Ishikawa (cell line): ENCODE measurements at regions not wholly inside any gene's neighbourhood (a gene's known extent, or its start where the extent isn't known, plus 50 kb on each side); places are given as distances from the start of the nearest gene placed in this dataset.
A peak's percentile ranks its signal among the peaks of the same experiment; 100 is the strongest.

Experiments
- CEBPB ChIP-seq: IDR thresholded peaks from 2 replicates; pipeline ENCODE4 v1.6.1; 2012
- CREB1 ChIP-seq: IDR thresholded peaks from 2 replicates; pipeline ENCODE4 v1.6.1; 2012; ENCODE audit warnings: low read depth
- EGR1 ChIP-seq: IDR thresholded peaks from 2 replicates; pipeline ENCODE4 v1.6.1; 2012
- EP300 ChIP-seq: IDR thresholded peaks from 2 replicates; pipeline ENCODE4 v1.6.1; 2012; ENCODE audit warnings: borderline replicate concordance
- FOXM1 ChIP-seq: IDR thresholded peaks from 2 replicates; pipeline ENCODE4 v1.6.1; 2012; ENCODE audit warnings: low read depth, borderline replicate concordance
- NFIC ChIP-seq: IDR thresholded peaks from 2 replicates; pipeline ENCODE4 v1.6.1; 2012
- RAD21 ChIP-seq: IDR thresholded peaks from 2 replicates; pipeline ENCODE4 v1.6.1; 2012; ENCODE audit warnings: low read depth
- TAF1 ChIP-seq: IDR thresholded peaks from 2 replicates; pipeline ENCODE4 v1.6.1; 2012; ENCODE audit warnings: low read depth, mild to moderate bottlenecking
- TCF12 ChIP-seq: IDR thresholded peaks from 2 replicates; pipeline ENCODE4 v1.6.1; 2012; ENCODE audit warnings: low read depth
- TEAD4 ChIP-seq: IDR thresholded peaks from 2 replicates; pipeline ENCODE4 v1.6.1; 2012
- YY1 ChIP-seq: IDR thresholded peaks from 2 replicates; pipeline ENCODE4 v1.6.1; 2012; ENCODE audit warnings: low read depth
- ZBTB7A ChIP-seq: IDR thresholded peaks from 2 replicates; pipeline ENCODE4 v1.6.1; 2012; ENCODE audit warnings: low read depth
- TF ChIP-seq, protein P1 (sequence below): IDR thresholded peaks from 2 replicates; pipeline ENCODE4 v1.6.1; 2012
- TF ChIP-seq, protein P2 (sequence below): IDR thresholded peaks from 2 replicates; pipeline ENCODE4 v1.6.1; 2012
- TF ChIP-seq, protein P3 (sequence below): IDR thresholded peaks from 2 replicates; pipeline ENCODE4 v1.6.1; 2012; ENCODE audit warnings: low read depth, mild to moderate bottlenecking

DNA sequence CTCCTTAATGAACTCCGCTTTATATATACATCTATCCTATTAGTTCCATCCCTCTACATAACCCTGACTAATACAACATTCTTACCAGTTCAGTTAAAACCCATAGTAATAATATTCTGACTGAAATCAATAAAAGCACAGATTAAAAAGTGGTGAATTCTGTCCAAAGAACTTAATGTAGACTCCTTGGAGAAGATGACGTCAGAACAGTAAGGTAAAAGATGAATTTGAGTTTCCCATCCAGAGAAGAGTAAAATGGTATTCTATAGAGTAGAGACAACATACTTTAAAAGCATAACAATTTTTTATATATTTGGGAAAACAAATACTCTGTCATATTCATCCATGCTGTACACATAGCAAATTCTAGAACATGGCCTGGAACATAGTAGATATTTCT lies 418.0 kb upstream of the SYT1 start:
- TF ChIP-seq CREB1 = no peak
- TF ChIP-seq RAD21 = no peak
- no peak for TF ChIP-seq CEBPB
- no peak for TF ChIP-seq TCF12
- TF ChIP-seq, protein P1, sequence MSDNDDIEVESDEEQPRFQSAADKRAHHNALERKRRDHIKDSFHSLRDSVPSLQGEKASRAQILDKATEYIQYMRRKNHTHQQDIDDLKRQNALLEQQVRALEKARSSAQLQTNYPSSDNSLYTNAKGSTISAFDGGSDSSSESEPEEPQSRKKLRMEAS = no peak
- TF ChIP-seq EGR1 = no peak
- no peak for TF ChIP-seq YY1
- TF ChIP-seq, protein P2, sequence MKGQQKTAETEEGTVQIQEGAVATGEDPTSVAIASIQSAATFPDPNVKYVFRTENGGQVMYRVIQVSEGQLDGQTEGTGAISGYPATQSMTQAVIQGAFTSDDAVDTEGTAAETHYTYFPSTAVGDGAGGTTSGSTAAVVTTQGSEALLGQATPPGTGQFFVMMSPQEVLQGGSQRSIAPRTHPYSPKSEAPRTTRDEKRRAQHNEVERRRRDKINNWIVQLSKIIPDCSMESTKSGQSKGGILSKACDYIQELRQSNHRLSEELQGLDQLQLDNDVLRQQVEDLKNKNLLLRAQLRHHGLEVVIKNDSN = no peak
- no peak for TF ChIP-seq TAF1
- TF ChIP-seq NFIC = no peak
- TF ChIP-seq TEAD4 = no peak
- no peak for TF ChIP-seq EP300
- TF ChIP-seq, protein P3, sequence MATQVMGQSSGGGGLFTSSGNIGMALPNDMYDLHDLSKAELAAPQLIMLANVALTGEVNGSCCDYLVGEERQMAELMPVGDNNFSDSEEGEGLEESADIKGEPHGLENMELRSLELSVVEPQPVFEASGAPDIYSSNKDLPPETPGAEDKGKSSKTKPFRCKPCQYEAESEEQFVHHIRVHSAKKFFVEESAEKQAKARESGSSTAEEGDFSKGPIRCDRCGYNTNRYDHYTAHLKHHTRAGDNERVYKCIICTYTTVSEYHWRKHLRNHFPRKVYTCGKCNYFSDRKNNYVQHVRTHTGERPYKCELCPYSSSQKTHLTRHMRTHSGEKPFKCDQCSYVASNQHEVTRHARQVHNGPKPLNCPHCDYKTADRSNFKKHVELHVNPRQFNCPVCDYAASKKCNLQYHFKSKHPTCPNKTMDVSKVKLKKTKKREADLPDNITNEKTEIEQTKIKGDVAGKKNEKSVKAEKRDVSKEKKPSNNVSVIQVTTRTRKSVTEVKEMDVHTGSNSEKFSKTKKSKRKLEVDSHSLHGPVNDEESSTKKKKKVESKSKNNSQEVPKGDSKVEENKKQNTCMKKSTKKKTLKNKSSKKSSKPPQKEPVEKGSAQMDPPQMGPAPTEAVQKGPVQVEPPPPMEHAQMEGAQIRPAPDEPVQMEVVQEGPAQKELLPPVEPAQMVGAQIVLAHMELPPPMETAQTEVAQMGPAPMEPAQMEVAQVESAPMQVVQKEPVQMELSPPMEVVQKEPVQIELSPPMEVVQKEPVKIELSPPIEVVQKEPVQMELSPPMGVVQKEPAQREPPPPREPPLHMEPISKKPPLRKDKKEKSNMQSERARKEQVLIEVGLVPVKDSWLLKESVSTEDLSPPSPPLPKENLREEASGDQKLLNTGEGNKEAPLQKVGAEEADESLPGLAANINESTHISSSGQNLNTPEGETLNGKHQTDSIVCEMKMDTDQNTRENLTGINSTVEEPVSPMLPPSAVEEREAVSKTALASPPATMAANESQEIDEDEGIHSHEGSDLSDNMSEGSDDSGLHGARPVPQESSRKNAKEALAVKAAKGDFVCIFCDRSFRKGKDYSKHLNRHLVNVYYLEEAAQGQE = no peak
- TF ChIP-seq FOXM1 = no peak
- TF ChIP-seq ZBTB7A = no peak

DNA sequence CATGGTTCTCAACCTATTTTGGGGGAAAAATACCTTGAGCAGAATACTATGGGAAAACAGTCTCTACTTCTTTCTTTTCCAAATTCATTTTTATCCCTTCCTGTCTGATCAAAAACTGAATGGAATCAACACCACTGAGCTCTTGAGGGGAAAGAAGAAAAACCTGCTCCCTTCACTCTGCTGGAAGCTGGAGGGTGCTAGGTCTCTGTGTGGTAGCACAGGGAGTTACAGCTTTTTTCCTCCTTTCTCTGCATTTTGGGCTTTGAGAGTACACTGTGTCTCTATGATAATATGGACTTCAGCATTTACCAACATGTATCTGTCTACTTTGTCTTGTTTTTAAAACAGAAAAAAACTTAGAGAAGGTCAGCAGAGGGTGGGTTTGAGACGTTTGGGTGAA lies 417.2 kb upstream of the SYT1 start:
- TF ChIP-seq EP300 (no peak), FOXM1 (no peak), YY1 (no peak), TEAD4 (no peak), EGR1 (no peak), TAF1 (no peak), ZBTB7A (no peak), RAD21 (no peak), TCF12 (no peak), CREB1 (no peak), CEBPB (no peak), NFIC (no peak)
- TF ChIP-seq, protein P1 = no peak
- TF ChIP-seq, protein P2 = no peak
- TF ChIP-seq, protein P3 = no peak

DNA sequence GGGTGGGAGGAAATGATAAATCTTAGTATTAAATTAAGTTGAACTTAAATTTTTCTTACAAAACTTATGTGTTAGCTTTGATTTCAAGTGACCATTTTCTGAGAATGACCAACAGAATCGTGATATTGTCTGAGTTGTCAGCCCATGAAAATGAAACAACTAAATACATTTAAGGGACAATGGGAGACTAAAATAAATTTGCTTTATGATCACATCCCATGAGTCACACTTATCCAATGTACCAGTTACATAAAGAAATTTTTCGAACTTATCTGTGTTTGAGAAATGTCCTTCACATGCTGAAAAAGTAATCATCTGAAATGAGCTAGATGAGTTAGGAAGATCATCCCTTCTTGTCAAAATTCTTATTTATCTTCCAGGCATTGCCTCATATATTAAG lies 415.9 kb upstream of the SYT1 start:
- TF ChIP-seq CEBPB (no peak), YY1 (no peak), FOXM1 (no peak), CREB1 (no peak), ZBTB7A (no peak), TEAD4 (no peak), NFIC (no peak)

DNA sequence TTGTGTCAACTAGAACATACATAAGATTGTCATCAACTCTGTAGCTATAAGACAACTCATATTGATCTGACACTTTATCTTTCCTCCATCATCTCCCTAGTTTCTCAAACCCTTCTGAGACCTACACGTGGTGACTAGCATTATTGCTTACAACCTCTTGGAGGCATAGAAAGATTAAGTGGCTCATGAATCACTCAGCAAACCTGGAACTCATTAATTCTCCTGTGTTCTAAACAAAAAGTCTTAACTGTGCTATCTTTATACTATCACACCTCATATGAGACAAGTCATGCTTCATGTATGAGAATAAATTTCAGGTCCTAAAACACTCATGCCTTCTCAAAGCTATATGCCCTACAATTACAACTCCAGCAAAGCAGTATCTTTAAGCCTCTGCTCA lies 408.6 kb upstream of the SYT1 start:
- no peak for TF ChIP-seq RAD21
- TF ChIP-seq TAF1 = no peak
- TF ChIP-seq, protein P2 = no peak
- TF ChIP-seq CREB1 = no peak
- TF ChIP-seq, protein P1 = no peak

DNA sequence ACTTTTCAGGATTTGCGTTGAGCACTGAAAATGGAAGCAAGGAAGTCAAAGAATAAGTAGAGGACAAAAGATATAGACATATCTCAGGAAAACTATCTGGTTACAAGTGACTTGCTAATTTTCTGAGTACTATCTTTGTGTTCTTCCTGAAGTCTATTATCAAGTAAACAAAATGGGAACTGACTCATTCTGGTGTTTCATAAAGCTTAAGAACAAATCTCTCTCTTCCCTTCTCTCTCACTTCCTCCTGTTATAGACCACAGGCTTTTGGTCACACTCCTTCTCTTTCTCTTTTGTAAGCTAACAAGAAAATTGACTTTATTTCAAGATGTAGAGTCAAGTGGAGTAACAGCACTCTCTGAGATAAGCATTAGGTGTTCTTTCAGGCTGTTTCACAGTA lies 406.6 kb upstream of the SYT1 start:
- TF ChIP-seq, protein P1 = no peak
- TF ChIP-seq RAD21 (no peak), YY1 (no peak), CEBPB (no peak), TEAD4 (no peak)

DNA sequence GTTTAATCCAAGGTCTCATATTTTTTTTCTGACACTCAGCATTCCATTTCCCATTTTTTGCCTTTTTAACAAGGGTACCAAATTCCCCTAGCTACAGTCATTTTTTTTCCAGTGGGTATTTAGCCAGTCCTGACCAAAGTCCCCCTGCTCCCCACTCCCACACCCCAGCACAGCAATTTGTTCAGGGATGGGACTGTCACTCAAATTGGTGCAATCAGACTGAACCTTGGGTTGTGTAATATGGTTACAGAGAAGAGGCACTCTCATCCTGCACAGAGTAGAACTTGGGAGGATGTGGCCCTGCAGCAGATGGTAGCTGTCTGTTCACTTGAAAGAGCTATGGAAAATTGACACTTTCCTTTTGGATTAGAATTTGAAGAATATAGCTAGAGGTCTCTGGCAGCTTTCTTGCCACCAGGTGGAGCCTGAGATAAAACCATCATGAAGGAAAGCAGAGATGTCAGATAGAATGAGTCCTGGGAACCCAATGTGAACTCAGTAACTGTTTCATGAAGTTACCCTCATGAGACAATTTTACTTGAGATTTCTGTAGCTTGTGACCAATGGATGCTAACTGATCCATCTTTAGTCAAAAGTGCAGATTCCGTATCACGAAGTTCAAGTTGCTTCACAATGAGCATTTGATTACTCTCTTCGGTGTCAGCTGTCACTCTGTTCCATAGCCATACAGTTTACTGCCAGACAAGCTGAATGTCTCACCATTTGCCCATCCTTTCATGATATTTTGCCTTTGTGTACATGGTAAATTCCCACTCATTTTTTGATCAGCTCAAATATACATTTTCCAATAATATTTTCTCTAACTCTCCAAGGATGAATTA lies 394.0 kb upstream of the SYT1 start:
- TF ChIP-seq TAF1 (no peak), RAD21 (peak; percentile 62)
